ENCODE measurements at regions not wholly inside any gene's neighbourhood (a gene's known extent, or its start where the extent isn't known, plus 50 kb on each side); places are given as distances from the start of the nearest gene placed in this dataset.

- no peak for DNase-seq (ENCODE audit: low read depth)
- H3K4me3 ChIP-seq (ENCODE audit: low read depth, low read length) = no peak overlapping the region
- no peak for TF ChIP-seq CTCF (IDR thresholded peaks at IDR 0.05; ENCODE audit: insufficient read depth, low read length)
These were observed 1288.4 kb upstream of the CADM2 start for GRCh38 chr3:83670416-83670815.

GRCh38 chr3:83683937-83684598 lies 1274.7 kb upstream of the CADM2 start:
- H3K4me3 ChIP-seq (ENCODE audit: low read depth, low read length) = no peak overlapping the region
- no peak for TF ChIP-seq CTCF (IDR thresholded peaks at IDR 0.05; ENCODE audit: insufficient read depth, low read length)
- no peak for DNase-seq (ENCODE audit: low read depth)

- TF ChIP-seq CTCF (IDR thresholded peaks at IDR 0.05; ENCODE audit: insufficient read depth, low read length) = no peak
- H3K4me3 ChIP-seq (ENCODE audit: low read depth, low read length) = no peak overlapping the region
- no peak for DNase-seq (ENCODE audit: low read depth)
These were observed 1252.1 kb upstream of the CADM2 start for GRCh38 chr3:83706669-83707068.

GRCh38 chr3:83715307-83715706 lies 1243.5 kb upstream of the CADM2 start:
- DNase-seq (ENCODE audit: low read depth) = no peak
- no peak for TF ChIP-seq CTCF (IDR thresholded peaks at IDR 0.05; ENCODE audit: insufficient read depth, low read length)
- H3K4me3 ChIP-seq (ENCODE audit: low read depth, low read length) = no peak overlapping the region

- no peak for TF ChIP-seq CTCF (IDR thresholded peaks at IDR 0.05; ENCODE audit: insufficient read depth, low read length)
- DNase-seq (ENCODE audit: low read depth) = no peak
These were observed 1229.2 kb upstream of the CADM2 start for GRCh38 chr3:83729576-83729975.

GRCh38 chr3:83734656-83735055 lies 1224.1 kb upstream of the CADM2 start:
- DNase-seq (ENCODE audit: low read depth) = no peak
- no peak for TF ChIP-seq CTCF (IDR thresholded peaks at IDR 0.05; ENCODE audit: insufficient read depth, low read length)
- H3K4me3 ChIP-seq (ENCODE audit: low read depth, low read length) = no peak overlapping the region

More at GRCh38 chr3:83729576-83729975, 1229.2 kb upstream of the CADM2 start:
- H3K4me3 ChIP-seq (ENCODE audit: low read depth, low read length) = no peak overlapping the region

- DNase-seq (ENCODE audit: low read depth) = no peak
These were observed 1220.6 kb upstream of the CADM2 start for GRCh38 chr3:83738202-83738601.

More at GRCh38 chr3:83738202-83738601, 1220.6 kb upstream of the CADM2 start:
- no peak for TF ChIP-seq CTCF (IDR thresholded peaks at IDR 0.05; ENCODE audit: insufficient read depth, low read length)
- no peak overlapping the region for H3K4me3 ChIP-seq (ENCODE audit: low read depth, low read length)

Measured in fibroblast of the aortic adventitia (primary cell).